HepG2 (cell line): ENCODE measurements at regions not wholly inside any gene's neighbourhood (a gene's known extent, or its start where the extent isn't known, plus 50 kb on each side); places are given as distances from the start of the nearest gene placed in this dataset.
"Not testable (repeated sequence)": the region's sequence is repeated elsewhere in the genome, so short reads cannot be mapped to it uniquely, and the experiment has no call there.

Source experiments
- FOXK1 ChIP-seq: sonication (generic); formaldehyde crosslinking; IDR thresholded peaks from 2 replicates; pipeline ENCODE4 v1.4.0; 2020; ENCODE audit warnings: low read depth, missing genetic modification reagents, borderline replicate concordance
- HNF1A ChIP-seq, 2 experiments: sonication (generic) in 1 of 2; formaldehyde crosslinking in 1 of 2; IDR thresholded peaks; 2 replicates each; pipeline versions ENCODE4 v1.4.0 to v1.6.1; 2016 to 2020; ENCODE audit warnings: borderline replicate concordance in 1 of 2, low read depth in 1 of 2, mild to moderate bottlenecking in 1 of 2, missing genetic modification reagents in 1 of 2
- ZNF232 ChIP-seq: sonication (generic); formaldehyde crosslinking; IDR thresholded peaks from 2 replicates; pipeline ENCODE4 v1.4.0; 2020; ENCODE audit warnings: missing genetic modification reagents, borderline replicate concordance
- TF ChIP-seq, protein P1 (sequence below): sonication (generic); formaldehyde crosslinking; IDR thresholded peaks from 2 replicates; pipeline ENCODE4 v1.4.0; 2020; ENCODE audit warnings: missing genetic modification reagents, borderline replicate concordance

- TF ChIP-seq HNF1A (IDR thresholded peaks at IDR 0.05; ENCODE audit: low read depth); HNF1A (CRISPR knock-in tag; IDR thresholded peaks at IDR 0.05; ENCODE audit: borderline replicate concordance); ZNF232; FOXK1 (CRISPR knock-in tag): not testable (repeated sequence)
- TF ChIP-seq, protein P1, sequence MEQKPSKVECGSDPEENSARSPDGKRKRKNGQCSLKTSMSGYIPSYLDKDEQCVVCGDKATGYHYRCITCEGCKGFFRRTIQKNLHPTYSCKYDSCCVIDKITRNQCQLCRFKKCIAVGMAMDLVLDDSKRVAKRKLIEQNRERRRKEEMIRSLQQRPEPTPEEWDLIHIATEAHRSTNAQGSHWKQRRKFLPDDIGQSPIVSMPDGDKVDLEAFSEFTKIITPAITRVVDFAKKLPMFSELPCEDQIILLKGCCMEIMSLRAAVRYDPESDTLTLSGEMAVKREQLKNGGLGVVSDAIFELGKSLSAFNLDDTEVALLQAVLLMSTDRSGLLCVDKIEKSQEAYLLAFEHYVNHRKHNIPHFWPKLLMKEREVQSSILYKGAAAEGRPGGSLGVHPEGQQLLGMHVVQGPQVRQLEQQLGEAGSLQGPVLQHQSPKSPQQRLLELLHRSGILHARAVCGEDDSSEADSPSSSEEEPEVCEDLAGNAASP (CRISPR knock-in tag): not testable (repeated sequence)
Measured at GRCh38 chrX:140019134-140019533, 53.8 kb upstream of the CXorf66 start.
